Epithelial cell of esophagus (primary cell): ENCODE measurements at regions not wholly inside any gene's neighbourhood (a gene's known extent, or its start where the extent isn't known, plus 50 kb on each side); places are given as distances from the start of the nearest gene placed in this dataset.

Experiments used
- DNase-seq: peaks from one replicate; pipeline ENCODE4 v3.0.0; 2010; ENCODE audit warnings: low read depth
- H3K4me3 ChIP-seq: 2 replicates; pipeline ENCODE4 v1.5.1; 2011; ENCODE audit warnings: mild to moderate bottlenecking, low read length, control low read depth
- CTCF ChIP-seq: IDR thresholded peaks from 2 replicates; pipeline ENCODE4 v1.5.1; 2011; ENCODE audit warnings: low read depth, mild to moderate bottlenecking, low read length, control low read depth, inconsistent platforms; ENCODE audit not compliant: insufficient read depth; ENCODE audit errors: missing control alignments

DNA sequence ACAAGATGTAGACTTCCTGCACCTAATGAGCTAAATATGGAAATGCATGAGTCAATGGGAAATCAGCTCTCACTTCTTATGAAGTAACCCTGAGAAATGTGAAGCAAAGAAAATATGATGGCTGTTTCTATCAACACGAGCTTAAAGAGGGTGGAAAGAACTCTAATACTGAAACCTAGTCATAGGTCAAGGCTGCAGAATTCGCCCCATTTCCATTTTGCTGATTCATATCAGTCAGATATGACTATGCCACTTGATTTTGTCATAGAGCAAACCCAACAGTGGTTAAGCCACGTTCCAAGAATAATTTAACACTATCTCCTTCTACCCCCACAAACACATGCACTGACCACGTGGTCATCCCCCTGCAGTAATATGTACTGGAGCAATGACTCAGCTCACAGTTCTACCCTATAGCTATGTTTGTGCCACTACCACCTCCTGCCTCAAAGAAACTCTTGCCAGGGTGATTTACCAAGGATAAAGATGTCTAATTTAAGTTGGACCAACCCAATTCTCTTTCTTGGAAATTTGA, 157.5 kb downstream of the TMTC3 start:
- H3K4me3 ChIP-seq = no peak overlapping the region
- TF ChIP-seq CTCF = no peak
- peak; percentile 98 for DNase-seq

DNA sequence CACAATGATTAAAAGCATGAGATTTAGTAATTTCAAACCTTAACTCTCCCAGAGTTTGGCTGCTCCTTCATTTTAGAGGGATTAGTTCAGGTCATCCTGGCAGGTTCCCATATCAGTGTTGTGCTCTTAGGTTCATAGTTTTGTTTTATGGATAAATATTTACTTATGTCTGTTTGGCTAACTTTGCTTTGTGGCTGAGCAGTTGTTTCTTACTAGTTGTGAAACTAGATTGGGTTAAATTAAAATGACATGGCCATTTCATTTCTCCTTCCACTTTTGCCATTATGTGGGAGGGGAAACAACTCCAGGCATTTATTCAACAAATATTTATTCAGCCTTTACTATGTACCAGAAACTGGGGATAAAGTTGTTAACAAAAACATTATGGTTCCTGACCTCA, 158.8 kb downstream of the TMTC3 start:
- DNase-seq = no peak
- no peak for TF ChIP-seq CTCF
- H3K4me3 ChIP-seq = no peak overlapping the region

DNA sequence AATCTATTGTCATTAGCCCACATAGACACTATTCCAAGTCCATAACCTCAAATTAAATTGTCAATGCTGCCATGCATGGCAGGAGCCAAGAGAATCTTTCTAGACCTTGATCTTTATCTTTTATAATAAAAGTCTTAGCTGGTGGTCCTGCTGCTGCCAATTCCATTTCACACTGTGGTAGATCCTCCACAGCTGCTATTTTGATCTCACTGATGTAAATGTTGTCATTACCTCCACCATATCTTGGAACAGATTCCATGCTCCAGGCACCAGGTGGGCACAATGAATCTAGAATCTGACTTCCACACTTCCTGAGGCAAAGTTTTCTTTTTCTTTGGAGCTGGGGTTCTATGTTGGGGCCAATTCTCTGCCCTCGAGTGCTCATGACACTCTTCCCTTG, 161.2 kb downstream of the TMTC3 start:
- no peak overlapping the region for H3K4me3 ChIP-seq
- TF ChIP-seq CTCF = no peak
- no peak for DNase-seq

- TF ChIP-seq CTCF = peak; percentile 21
- peak; percentile 67 for DNase-seq
- no peak overlapping the region for H3K4me3 ChIP-seq
Observed at GRCh38 chr12:88305254-88305890, 163.3 kb downstream of the TMTC3 start.

- TF ChIP-seq CTCF = no peak
- DNase-seq = no peak
Observed at GRCh38 chr12:88306471-88307069, 164.5 kb downstream of the TMTC3 start.

GRCh38 chr12:88307961-88308360, 165.9 kb downstream of the TMTC3 start:
- no peak for DNase-seq
- no peak for TF ChIP-seq CTCF
- no peak overlapping the region for H3K4me3 ChIP-seq

More at GRCh38 chr12:88306471-88307069, 164.5 kb downstream of the TMTC3 start:
- no peak overlapping the region for H3K4me3 ChIP-seq
